Stimulated activated naive CD8-positive, alpha-beta T cell treated with anti-CD3 and anti-CD28 coated beads, Interleukin-15, amount 100 ng/mL, for 72 hours (primary cell): ENCODE measurements at regions not wholly inside any gene's neighbourhood (a gene's known extent, or its start where the extent isn't known, plus 50 kb on each side); places are given as distances from the start of the nearest gene placed in this dataset.
"Not testable (repeated sequence)": the region's sequence is repeated elsewhere in the genome, so short reads cannot be mapped to it uniquely, and the experiment has no call there.

Experiments used
- ATAC-seq: fragments of 150-1000 bp; cut with Tn5 transposase; 2 replicates; pipeline ENCODE4 v1.10.0; 2021; ENCODE audit warnings: mild to moderate bottlenecking, moderate library complexity
- DNase-seq, 2 donors: peaks; one replicate each; pipeline ENCODE4 v3.0.0; 2021 to 2022
- H3K27ac Mint-ChIP-seq, 2 donors: one replicate each; pipeline ENCODE4 v1.8.0; 2022; ENCODE audit warnings: mild to moderate bottlenecking in 2 of 2, mixed read lengths in 2 of 2, moderate library complexity in 2 of 2
- H3K27me3 Mint-ChIP-seq: one replicate; pipeline ENCODE4 v1.8.0; 2022; ENCODE audit warnings: mixed read lengths
- H3K4me1 Mint-ChIP-seq: one replicate; pipeline ENCODE4 v1.8.0; 2022; ENCODE audit warnings: mild to moderate bottlenecking, mixed read lengths
- H3K4me3 Mint-ChIP-seq, 2 donors: one replicate each; pipeline ENCODE4 v1.8.0; 2022; ENCODE audit warnings: mild to moderate bottlenecking in 2 of 2, mixed read lengths in 2 of 2, moderate library complexity in 1 of 2
- H3K9me3 Mint-ChIP-seq, 2 donors: one replicate each; pipeline ENCODE4 v1.8.0; 2022; ENCODE audit warnings: mixed read lengths in 2 of 2

- Mint-ChIP-seq H3K27me3 (no peaks in the 10 kb centered on the region), H3K4me1 (no peaks in the 10 kb centered on the region), H3K27ac (no peak overlapping the region), H3K9me3 (no peaks in the 10 kb centered on the region), H3K4me3 (no peak overlapping the region)
- no peak for ATAC-seq
- DNase-seq: no peak
Measured at GRCh38 chrX:27404366-27404765, 58.8 kb downstream of the PPP4R3C start.

DNA sequence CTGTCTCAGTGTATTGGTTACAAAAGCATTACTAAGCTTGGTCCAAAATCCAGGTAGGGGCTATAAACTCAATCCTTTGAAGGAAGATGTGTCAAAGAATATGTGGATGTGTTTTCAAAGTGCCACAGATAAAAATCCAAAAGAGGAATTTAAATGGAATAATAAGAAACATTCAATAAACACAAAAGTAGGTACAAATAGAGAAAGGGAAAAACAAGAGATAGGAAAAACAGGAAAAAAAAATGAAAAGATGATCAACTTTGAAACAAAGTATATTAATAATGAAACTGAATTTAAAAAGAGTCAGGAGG, 64.0 kb downstream of the PPP4R3C start:
- Mint-ChIP-seq H3K4me1 (no peaks in the 10 kb centered on the region), H3K27me3 (no peaks in the 10 kb centered on the region), H3K4me3 (no peak overlapping the region), H3K27ac (no peak overlapping the region), H3K9me3 (no peaks in the 10 kb centered on the region)
- ATAC-seq (no peak), DNase-seq (no peak)

GRCh38 chrX:27391623-27392022, 71.5 kb downstream of the PPP4R3C start:
- Mint-ChIP-seq H3K27ac (no peak overlapping the region), H3K9me3 (no peaks in the 10 kb centered on the region), H3K27me3 (no peaks in the 10 kb centered on the region), H3K4me3 (no peak overlapping the region), H3K4me1 (no peaks in the 10 kb centered on the region)
- no peak for ATAC-seq
- DNase-seq: no peak

DNA sequence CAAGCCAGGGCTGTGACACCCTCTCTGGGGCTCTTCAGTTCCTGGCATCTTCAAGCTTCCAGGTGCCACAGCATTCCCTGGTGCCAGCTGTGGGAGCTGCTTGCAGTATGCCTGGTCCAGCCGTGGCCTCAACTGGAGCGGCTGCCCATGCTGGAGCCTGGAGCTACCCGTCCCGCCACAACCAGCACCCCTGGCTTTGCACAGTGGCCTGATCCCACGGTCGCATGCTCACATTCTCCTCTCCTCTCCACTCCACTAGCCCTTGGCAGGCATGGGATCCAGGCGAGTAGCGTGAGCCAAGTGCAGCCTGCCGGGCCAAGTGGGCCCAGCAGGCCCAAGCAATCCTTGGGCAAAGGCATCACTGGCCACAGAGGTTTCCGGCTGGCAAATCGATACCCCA, 81.7 kb downstream of the PPP4R3C start:
- H3K4me1 Mint-ChIP-seq: no peaks in the 10 kb centered on the region
- ATAC-seq (no peak), DNase-seq (no peak)
- H3K9me3 Mint-ChIP-seq: no peaks in the 10 kb centered on the region
- no peak overlapping the region for H3K4me3 Mint-ChIP-seq
- H3K27ac Mint-ChIP-seq: no peak overlapping the region
- H3K27me3 Mint-ChIP-seq: no peaks in the 10 kb centered on the region

DNA sequence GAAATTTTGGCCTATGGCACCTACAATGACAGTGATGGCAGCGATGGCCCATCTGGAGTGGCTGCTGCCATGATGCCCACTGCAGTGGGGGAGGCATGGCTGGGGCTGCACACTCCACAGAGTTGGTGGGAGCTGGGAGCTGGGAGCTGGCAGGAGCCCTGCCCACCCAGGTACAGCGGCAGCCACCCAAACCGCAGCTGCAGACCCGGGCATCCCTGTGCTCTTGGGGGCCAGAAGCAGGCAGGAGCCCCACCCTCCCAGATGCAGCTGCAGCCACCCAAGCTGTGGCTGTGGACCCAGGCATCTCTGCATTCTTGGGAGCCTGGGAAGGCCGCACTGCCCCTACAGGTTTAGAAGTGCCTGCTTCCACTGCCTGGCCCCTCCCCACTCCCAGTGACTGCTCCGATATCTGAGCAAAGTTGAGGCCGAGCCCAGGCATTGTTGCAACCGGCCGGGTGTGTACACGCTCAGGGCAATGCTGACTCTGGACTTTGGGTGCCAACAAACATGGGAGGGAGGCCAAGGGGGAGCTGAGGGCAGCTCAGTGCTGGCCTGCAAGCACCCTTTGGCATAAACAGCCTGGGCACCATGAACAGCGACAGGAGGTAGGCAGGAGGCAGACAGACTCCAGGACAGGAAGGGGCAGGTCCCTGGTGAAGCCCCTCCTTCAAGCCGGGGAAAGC, 82.8 kb downstream of the PPP4R3C start:
- Mint-ChIP-seq H3K4me3 (no peak overlapping the region), H3K4me1 (no peaks in the 10 kb centered on the region), H3K27me3 (no peaks in the 10 kb centered on the region), H3K9me3 (no peaks in the 10 kb centered on the region), H3K27ac (no peak overlapping the region)
- DNase-seq (no peak), ATAC-seq (no peak)

- no peak for ATAC-seq
- H3K27ac Mint-ChIP-seq: no peak overlapping the region
- H3K9me3 Mint-ChIP-seq: no peaks in the 10 kb centered on the region
- H3K4me1 Mint-ChIP-seq: no peaks in the 10 kb centered on the region
- no peaks in the 10 kb centered on the region for H3K27me3 Mint-ChIP-seq
- no peak overlapping the region for H3K4me3 Mint-ChIP-seq
- no peak for DNase-seq
Measured at GRCh38 chrX:27354021-27354420, 109.1 kb downstream of the PPP4R3C start.

GRCh38 chrX:27350476-27350875, 112.7 kb downstream of the PPP4R3C start:
- no peak overlapping the region for H3K27ac Mint-ChIP-seq
- H3K9me3 Mint-ChIP-seq: no peaks in the 10 kb centered on the region
- no peak overlapping the region for H3K4me3 Mint-ChIP-seq
- ATAC-seq: no peak
- no peaks in the 10 kb centered on the region for H3K27me3 Mint-ChIP-seq
- DNase-seq: no peak
- H3K4me1 Mint-ChIP-seq: no peaks in the 10 kb centered on the region

DNA sequence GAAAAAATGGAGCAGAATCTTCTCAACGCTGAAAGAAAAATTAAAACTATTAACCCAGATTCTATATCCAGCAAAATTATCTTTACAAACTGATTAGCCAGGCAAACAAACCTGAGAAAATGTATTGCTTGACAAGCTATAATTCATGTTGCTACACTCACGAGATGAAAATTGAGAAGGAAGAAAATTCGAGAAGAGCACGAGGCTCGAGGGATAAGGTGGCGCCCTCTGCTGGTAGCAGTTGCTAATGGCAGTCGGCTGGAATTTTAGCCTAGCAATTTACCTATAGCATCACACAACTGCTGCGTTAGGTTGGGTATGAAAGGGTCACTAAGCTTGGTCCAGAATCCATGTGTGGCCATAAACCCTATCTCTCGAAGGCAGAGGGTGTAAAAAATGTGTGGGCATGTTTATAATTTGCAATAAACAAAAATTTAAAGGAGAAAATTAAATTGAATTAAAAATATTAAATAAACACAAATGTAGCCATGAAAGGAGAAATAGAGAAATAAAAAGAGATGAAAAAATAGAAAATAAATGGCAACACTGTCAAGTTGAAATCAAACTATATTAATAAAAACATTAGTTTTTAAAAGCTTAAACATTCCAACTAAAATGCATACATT, 126.6 kb downstream of the PPP4R3C start:
- DNase-seq (peak; percentile 3 to 9), ATAC-seq (no peak)
- H3K27me3 Mint-ChIP-seq: no peaks in the 10 kb centered on the region
- H3K4me1 Mint-ChIP-seq: no peaks in the 10 kb centered on the region
- H3K27ac Mint-ChIP-seq: no peak overlapping the region
- H3K4me3 Mint-ChIP-seq: no peak overlapping the region
- H3K9me3 Mint-ChIP-seq: no peaks in the 10 kb centered on the region

- no peaks in the 10 kb centered on the region for H3K27me3 Mint-ChIP-seq
- peaks cover 0 to 6% of the 10 kb centered on the region in 2 donors for H3K9me3 Mint-ChIP-seq
- no peak for DNase-seq
- no peak overlapping the region for H3K4me3 Mint-ChIP-seq
- ATAC-seq: no peak
- H3K27ac Mint-ChIP-seq: no peak overlapping the region
- no peaks in the 10 kb centered on the region for H3K4me1 Mint-ChIP-seq
Measured at GRCh38 chrX:27321632-27322031, 141.5 kb downstream of the PPP4R3C start.

DNA sequence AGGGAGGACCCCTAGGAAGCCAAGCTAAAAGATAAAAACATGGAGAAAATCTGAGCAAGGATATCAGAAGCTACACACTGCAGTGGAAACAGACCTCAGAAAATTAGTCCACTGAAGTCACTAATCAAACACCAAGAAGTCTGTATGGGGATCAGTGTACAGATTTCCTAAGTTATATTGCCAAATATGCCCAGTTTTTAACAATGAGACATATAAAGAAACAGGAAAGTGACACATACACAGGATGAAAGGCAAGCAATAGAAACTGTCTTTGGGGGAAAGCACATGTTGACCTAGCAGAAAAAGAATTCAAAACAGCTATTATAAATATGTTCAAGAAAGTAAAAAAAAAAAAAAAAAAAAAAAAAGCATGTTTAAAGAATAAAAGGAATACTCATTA, 153.7 kb downstream of the PPP4R3C start:
- H3K27ac Mint-ChIP-seq: no peak overlapping the region
- ATAC-seq (no peak), DNase-seq (no peak)
- no peak overlapping the region for H3K4me3 Mint-ChIP-seq
- no peaks in the 10 kb centered on the region for H3K4me1 Mint-ChIP-seq
- H3K9me3 Mint-ChIP-seq: no peaks in the 10 kb centered on the region
- H3K27me3 Mint-ChIP-seq: no peaks in the 10 kb centered on the region

DNA sequence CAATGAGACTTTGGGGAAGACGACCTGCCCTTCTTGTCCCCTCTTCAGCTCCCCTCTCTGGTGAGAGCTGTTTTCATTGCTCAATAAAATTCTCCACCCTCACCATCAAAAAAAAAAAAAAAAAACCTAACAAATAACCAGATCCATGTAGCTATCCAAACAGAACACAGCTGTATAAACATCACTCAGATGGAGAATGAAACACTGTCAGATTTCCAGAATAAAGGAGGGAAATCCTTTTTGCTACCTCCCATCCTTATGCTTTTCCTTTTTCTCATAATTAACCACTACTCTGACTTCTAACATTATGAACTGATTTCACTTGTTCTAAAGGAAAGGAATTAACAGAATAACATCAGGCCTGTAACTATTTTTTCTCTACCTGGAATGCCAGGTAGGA, 155.6 kb downstream of the PPP4R3C start:
- H3K4me3 Mint-ChIP-seq: no peak overlapping the region
- no peaks in the 10 kb centered on the region for H3K9me3 Mint-ChIP-seq
- no peaks in the 10 kb centered on the region for H3K4me1 Mint-ChIP-seq
- DNase-seq: no peak
- no peak for ATAC-seq
- no peak overlapping the region for H3K27ac Mint-ChIP-seq
- no peaks in the 10 kb centered on the region for H3K27me3 Mint-ChIP-seq

DNA sequence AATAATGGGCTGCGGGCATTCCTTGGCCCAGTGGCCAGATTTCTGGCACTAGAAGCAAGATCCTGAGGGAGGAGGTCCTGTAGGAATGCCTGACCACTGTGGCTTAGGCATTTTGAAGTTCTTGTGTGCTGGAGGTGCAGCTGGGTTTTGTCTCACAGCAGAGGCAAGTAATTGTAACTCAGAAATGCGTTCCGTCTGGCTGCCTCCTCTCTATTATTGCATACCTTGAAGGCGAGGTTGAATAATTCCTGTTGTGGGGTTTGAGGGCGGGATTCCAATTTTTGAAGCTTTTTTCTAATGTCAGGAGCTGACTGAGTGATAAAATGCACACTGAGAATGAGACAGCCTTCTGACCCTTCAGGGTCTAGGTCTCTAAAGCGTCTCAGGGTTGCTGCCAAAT, 170.6 kb downstream of the PPP4R3C start:
- not testable (repeated sequence) for ATAC-seq, H3K4me1 Mint-ChIP-seq, DNase-seq, H3K27ac Mint-ChIP-seq, H3K27me3 Mint-ChIP-seq, H3K9me3 Mint-ChIP-seq, H3K4me3 Mint-ChIP-seq

- Mint-ChIP-seq H3K27me3 (no peaks in the 10 kb centered on the region), H3K4me1 (no peaks in the 10 kb centered on the region), H3K4me3 (no peak overlapping the region), H3K27ac (no peak overlapping the region), H3K9me3 (no peaks in the 10 kb centered on the region)
- ATAC-seq (no peak), DNase-seq (no peak)
Measured at GRCh38 chrX:27276751-27277150, 186.4 kb downstream of the PPP4R3C start.

DNA sequence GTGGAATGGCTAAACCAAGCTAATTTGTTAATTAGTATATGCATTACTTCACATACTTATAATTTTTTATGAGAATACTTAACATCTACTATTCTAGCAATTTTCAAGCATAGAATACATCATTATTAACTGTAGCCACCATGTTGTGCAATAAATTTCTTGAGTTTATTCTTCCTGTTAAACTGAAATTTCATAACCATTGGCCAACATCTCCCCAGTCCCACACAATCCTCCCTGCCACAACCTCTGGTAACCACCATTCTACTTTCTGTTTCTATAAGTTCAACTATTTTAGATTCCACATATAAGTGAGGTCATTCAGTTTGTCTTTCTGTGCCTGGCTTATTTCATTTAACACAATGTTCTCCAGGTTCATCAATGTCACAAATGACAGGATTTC, 208.5 kb downstream of the PPP4R3C start:
- Mint-ChIP-seq H3K4me1 (no peaks in the 10 kb centered on the region), H3K9me3 (no peaks in the 10 kb centered on the region), H3K27me3 (no peaks in the 10 kb centered on the region), H3K27ac (no peak overlapping the region), H3K4me3 (no peak overlapping the region)
- no peak for DNase-seq
- no peak for ATAC-seq

- Mint-ChIP-seq H3K9me3 (no peaks in the 10 kb centered on the region), H3K27ac (no peak overlapping the region), H3K27me3 (no peaks in the 10 kb centered on the region), H3K4me3 (no peak overlapping the region), H3K4me1 (no peaks in the 10 kb centered on the region)
- DNase-seq: no peak
- ATAC-seq: no peak
Measured at GRCh38 chrX:27251369-27251768, 211.8 kb downstream of the PPP4R3C start.

DNA sequence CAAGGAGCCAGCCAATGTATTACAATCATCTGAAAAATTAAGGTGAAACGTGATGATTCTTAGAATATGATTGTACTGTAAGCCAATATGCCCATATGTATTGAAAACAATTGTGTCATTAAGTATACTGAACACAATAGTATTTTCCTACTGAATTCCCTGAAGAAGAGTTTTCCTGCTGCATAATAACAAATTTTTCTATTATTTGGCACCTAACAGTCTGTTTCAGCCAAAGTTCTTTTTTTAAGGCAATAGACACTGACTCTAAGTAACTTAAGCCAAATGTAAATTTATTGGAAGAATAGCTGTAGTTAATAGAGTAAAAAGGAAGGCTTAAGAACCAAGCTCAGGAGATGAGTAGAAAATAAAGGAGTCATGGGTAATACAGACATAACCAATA, 220.6 kb downstream of the PPP4R3C start:
- no peak overlapping the region for H3K27ac Mint-ChIP-seq
- H3K4me1 Mint-ChIP-seq: no peaks in the 10 kb centered on the region
- no peaks in the 10 kb centered on the region for H3K27me3 Mint-ChIP-seq
- ATAC-seq (no peak), DNase-seq (no peak)
- no peak overlapping the region for H3K4me3 Mint-ChIP-seq
- H3K9me3 Mint-ChIP-seq: peaks cover 0 to 6% of the 10 kb centered on the region in 2 donors

DNA sequence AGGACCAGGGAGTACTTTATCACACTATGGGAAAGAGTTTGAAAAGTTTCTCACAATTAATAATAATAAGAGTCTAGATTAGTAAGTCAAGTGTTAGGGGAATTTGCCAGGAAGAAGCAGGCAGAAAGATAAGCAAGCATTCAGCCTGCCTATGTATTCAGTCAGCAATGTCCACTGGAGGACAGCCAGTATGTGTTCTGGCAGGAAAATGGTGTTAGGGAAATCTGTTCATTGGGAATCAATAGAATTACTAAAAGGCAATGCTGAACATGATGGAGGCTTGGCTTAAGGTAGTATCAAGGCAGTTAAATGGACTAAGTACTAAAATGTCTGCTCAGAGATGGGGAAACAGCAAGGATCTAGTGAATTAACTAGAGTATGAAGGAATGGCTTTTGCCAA, 221.2 kb downstream of the PPP4R3C start:
- Mint-ChIP-seq H3K4me3 (no peak overlapping the region), H3K4me1 (no peaks in the 10 kb centered on the region), H3K27ac (no peak overlapping the region), H3K9me3 (peaks cover 0 to 6% of the 10 kb centered on the region in 2 donors), H3K27me3 (no peaks in the 10 kb centered on the region)
- DNase-seq: no peak
- no peak for ATAC-seq
